ENCODE measurements at regions not wholly inside any gene's neighbourhood (a gene's known extent, or its start where the extent isn't known, plus 50 kb on each side); places are given as distances from the start of the nearest gene placed in this dataset.

- DNase-seq (ENCODE audit: low read depth) = no peak
Observed at GRCh38 chr11:95346265-95346664, 115.3 kb upstream of the SESN3 start.

- DNase-seq (ENCODE audit: low read depth) = no peak
Observed at GRCh38 chr11:95345651-95346050, 114.6 kb upstream of the SESN3 start.

DNA sequence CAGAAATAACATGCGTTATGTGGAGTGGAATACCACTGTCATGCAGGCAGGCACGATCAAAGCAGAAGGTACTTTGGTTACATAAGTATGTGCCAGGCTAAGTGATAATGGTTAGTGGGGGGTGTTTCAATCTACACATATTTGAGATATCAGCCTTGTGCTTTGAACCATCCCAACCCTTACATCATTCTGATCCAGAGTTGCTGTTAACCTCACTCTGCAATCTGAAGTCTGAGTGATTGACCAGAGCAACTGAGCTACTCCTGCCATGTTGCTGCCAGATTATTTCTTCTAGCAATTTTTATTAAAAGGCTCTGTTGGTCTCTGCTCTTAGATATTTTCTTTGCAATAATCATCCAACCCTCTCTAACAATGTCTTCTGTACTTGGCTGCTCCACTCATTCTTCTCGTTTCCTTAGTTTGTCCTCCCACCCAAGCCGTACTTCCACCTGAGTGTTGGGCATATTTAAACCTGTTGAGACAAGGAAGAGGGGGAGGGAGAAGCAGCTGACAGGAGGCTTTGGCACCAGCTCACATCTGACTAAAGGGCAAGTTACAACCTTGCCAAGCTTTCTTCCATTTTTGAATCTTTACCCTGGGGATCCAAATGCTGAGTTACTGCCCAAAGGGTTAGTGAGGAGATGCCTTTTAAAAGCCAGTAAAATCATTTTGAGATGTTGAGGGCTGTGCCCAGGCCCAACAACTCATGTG lies 114.1 kb upstream of the SESN3 start:
- no peak for DNase-seq (ENCODE audit: low read depth)

DNA sequence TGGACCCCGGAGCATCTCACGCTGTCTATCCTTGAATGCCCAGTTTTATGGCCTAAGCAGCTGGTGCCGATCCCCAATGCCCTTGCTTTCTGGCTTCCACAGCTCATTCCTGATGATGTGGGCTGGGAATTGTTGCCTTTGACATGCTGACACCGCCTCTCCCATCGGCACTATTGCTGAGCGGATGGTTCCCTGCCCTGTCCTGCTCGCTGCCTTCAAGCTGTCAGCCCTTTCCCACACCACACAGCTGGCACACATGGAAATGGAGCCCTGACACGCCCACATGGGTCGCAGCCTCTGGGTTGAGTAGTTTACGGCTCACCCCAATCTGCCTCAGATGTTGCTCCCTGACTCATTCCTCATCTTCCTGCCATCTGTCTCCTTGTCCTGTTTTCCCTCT lies 110.2 kb upstream of the SESN3 start:
- no peak for DNase-seq (ENCODE audit: low read depth)

- DNase-seq (ENCODE audit: low read depth) = no peak
Observed at GRCh38 chr11:95339086-95339901, 108.3 kb upstream of the SESN3 start.

GRCh38 chr11:95338430-95338991 lies 107.5 kb upstream of the SESN3 start:
- DNase-seq (ENCODE audit: low read depth) = peak; percentile 82

DNA sequence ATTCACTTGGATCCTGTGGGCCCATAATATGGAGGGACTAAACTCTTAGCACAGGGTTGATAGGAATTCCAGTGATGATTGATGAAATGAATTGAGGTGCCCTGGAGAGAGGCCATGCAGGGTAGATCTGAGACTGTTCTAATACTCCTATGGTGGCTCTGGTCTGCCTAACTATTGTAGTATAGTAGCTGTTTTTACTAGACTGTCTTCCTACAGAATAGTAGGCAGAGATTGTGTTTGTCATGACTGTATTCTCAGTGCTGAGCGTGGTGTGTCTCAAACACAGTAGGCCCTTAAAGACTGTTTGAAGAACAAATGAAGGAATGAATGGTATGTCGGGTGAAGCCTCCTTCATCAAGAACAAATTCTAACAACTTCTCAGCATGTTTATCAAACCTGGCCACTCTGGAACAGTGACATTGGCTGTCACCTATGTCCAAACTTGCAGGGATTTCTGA lies 107.0 kb upstream of the SESN3 start:
- DNase-seq (ENCODE audit: low read depth) = no peak

DNA sequence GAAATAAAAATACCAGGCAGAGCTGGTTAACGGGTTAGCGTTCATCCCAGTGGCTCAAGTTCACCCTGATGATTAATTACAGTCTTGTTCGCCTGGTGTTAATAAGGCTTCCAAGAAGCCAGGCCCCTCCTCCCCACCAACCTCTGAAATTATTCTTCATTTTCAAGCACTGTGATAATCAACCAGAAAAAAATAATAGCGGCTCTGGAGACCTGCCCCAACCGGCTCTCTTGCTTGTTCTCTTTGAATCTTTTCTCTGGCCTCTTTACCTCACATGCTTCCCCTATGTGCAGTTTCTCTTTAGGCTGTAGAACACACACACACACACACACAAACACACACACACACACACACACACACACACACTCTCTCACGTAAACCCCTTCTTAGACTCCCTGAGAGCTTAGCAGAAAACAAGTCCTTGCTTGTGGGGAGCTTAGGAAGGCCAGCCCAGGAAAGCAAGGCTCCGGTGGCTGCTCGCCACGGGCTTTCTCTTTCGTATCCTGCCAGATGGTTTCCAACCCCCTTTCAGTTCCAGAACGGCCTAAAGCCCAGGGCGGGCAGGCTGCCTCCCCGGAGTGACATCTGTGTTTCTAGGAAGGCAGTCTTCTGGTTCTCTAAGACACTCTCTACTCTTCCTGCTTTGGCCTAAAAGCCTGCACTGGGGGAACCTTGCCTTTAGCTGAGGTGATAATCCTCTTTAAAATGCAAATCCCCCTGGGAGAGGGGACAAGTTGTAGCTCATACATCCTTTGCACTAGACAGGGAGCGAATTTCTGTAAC lies 106.4 kb upstream of the SESN3 start:
- peak; percentile 49 for DNase-seq (ENCODE audit: low read depth)

GRCh38 chr11:95335989-95336388 lies 105.0 kb upstream of the SESN3 start:
- DNase-seq (ENCODE audit: low read depth) = no peak

- DNase-seq (ENCODE audit: low read depth) = no peak
Observed at GRCh38 chr11:95331161-95331560, 100.2 kb upstream of the SESN3 start.

DNA sequence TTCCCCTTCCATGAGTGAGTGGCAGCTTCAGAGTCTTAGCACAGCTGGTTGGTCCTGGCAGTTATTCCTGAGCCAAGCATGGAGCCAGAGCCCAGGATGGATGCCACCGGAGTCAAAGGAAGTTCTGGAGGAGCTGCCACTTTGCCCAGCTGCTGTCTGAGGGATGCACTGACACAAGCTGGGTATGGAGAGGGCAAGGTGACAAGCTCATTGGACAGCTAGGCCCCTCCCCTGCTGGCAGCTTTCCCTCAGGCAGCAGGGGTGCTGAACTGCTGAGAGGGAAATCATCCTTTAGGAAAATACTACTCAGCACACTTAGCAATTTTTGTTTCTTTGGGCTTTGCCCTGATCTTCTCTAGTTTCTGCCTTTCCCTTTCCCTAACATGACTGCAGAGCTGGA lies 99.3 kb upstream of the SESN3 start:
- DNase-seq (ENCODE audit: low read depth) = no peak

DNA sequence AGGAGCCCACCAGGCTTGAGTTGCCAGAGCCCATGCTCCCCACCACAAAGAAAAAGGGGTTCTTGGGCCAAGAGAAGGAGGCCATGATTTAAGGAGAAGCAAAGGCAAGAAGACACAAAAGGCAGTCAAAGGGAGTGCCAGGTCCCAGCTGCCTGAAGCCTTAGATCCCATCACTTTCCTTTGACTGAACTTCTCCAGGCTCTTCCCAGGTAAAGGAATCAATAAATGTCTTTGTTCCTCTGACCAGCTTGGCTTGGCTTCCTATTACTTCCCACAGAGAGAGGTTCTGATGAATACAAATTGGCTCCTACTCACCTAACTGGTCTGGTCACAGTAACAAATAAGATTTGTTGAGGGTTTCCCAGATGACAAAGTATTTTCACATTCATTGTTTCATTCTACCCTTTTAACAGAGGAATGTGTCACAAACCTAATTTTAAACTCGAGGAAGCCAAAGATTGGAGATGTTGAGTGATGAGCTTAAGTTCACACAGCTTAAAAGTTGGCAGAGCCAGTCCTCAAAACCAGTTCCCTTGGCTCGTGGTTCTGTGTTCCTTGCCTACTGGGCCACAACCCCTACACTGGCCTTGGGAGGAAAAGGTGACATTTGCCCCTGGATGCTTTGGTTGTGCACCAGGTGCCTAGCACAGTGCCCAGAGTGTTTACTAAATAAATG lies 96.4 kb upstream of the SESN3 start:
- DNase-seq (ENCODE audit: low read depth) = no peak

DNA sequence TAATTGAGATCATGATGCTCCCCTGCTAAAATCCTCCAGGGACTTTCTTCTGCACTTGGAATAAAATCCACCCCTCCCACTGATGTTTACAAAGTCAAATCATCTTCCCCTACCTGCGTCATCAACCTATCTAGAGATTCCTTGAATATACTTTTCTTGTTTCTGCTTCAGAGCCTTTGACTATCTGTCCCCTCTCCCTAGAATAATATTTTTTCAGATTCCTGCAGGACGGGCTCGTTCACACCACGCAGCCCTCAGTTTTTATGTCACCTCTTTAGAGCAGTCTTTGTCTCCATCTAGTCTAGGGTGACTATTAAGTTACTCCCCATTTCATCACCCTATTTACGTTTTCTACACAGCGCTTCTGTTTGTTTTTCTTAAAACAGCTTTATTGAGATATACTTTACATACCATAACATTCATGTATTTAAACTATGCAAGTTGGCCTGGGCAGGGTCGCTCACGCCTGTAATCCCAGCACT lies 94.8 kb upstream of the SESN3 start:
- DNase-seq (ENCODE audit: low read depth) = no peak

GRCh38 chr11:95324826-95325225 lies 93.8 kb upstream of the SESN3 start:
- DNase-seq (ENCODE audit: low read depth) = no peak

GRCh38 chr11:95322539-95322938 lies 91.5 kb upstream of the SESN3 start:
- DNase-seq (ENCODE audit: low read depth) = no peak

DNA sequence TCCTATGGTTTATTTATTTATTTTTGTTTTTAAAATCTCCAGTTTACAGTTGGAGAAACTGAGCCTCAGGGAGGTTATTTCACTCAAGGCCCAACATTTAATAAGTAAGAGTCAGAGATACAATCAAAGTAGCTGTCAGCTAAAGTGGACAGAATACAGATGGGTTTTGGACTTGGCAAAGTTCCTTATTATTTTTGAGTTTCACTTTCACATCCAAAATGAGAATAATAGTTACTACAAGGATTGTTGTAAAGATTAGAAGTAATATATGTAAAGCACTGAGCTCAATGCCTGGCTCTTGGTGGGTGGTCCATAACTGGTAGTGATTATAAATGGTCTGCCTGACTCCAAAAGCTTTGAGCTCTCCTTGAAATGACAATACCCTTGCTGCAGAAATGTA lies 87.5 kb upstream of the SESN3 start:
- no peak for DNase-seq (ENCODE audit: low read depth)

DNA sequence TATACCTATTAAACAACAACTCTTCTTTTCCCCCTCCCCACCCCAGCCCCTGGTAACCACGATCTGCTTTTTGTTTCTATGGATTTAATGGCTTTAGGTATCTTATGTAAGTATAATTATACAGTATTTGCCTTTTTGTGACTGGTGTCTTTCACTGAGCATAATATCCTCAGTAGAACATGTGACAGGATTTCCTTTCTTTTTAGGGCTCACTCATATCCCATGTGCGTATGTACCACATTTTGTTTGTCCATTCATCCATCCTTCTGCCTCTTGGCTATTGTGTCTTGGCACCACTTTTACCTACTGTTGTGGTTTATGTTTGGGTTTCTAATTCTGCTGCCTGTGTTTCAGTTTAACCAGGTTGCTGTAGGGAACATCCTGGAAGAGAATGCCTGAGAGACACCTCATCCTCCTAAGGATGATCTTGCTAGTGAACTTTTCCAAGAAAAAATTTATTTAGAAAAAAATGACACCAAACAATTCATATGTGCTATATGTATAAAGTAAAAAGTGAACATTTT lies 77.6 kb upstream of the SESN3 start:
- no peak for DNase-seq (ENCODE audit: low read depth)

DNA sequence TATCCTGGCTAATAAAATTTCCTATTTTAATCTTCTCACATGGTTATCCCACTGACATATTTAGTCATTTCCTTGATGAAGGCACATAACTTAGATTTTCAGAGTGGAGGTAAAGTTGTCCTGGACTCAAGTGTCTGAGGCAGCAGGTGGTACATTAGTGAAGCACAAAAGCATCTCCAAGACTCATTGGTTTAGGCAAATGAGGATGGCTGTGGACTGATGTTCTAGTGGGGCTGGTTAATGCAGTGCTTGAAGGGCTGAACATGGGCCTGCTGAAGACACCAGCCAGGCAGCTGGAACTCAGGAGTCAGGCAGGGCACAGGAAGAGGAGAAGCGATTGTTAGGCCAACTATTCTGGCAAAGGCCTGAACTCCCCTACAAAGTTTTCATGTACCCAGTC lies 76.3 kb upstream of the SESN3 start:
- no peak for DNase-seq (ENCODE audit: low read depth)

DNA sequence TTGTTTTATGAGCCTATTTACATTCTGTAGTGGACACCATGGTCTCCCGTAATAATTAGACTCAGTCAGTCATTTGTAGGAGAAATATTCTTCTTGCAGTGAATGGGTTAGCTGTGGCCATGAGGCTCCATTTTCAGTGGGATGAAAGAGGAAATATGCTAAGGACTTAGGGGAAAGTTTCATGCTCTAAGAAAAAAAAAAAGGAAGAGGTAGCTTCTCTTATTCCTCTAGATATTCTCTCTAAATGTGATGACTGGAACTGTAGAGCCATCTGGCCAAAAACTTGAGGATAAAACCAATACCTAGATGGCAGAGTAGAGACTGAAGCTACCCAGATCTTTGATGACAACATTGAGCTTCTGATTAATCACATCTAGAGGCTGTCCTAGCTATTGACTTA lies 75.8 kb upstream of the SESN3 start:
- no peak for DNase-seq (ENCODE audit: low read depth)

DNA sequence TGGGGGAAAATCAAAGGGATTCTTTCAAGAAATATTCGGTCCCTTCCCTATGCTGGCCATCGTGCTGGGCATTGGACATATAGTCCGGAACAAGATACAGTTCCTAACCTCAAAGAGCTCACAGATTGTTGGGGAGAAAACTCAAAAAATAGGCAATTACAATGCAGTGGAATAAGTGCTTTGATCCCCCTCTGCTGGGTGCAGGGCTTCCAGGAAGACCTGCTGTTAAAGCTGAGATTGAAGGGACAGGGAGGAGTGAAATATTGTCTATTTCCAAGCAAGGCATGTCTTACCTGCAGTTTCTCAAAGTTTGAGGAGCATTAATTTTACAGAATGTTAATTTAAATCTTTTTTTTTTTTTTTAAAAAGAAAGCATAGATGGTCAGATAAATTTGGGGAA lies 75.1 kb upstream of the SESN3 start:
- DNase-seq (ENCODE audit: low read depth) = no peak

DNA sequence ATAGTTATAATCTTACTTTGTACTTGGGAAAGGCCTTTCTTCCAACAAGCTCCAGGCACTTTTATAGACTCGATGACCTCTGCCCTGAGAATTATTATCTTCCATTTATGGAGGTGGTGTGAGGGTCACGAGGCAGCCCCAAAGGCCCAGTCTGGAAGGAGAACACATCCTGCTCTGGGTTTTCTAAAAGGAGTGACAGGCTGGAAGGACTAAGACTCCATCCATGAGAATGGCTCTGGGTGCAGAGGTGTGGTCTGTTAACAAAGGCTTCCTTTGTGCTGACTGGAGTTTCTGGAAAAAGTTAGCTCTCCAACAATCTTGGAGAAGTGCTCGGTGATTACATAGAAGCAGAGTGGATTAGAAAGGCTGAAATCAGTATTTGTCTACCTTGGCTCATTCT lies 74.7 kb upstream of the SESN3 start:
- no peak for DNase-seq (ENCODE audit: low read depth)

DNA sequence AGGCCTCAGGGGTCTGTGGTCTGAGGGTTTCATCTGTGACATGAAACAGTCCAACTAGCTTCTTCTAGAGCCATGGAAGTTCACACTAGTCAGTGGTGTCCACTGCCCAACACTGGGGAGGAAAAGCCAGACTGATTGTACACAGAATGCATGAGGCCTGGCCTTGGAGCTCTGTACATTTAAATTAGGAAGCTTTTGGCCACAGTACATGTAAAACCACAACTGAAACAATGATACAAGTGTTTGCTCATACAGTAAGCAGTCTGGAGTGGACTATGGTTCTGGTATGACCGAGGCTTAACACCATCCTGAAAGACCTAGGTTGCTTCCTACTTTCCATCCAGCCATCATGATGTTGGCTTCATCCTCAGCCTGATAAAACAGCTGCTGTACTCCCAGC lies 73.8 kb upstream of the SESN3 start:
- no peak for DNase-seq (ENCODE audit: low read depth)

All from fibroblast of the conjunctiva (primary cell).